Esophagus muscularis mucosa (tissue), 3 donors: ENCODE measurements at regions not wholly inside any gene's neighbourhood (a gene's known extent, or its start where the extent isn't known, plus 50 kb on each side); places are given as distances from the start of the nearest gene placed in this dataset.

Source experiments
- POLR2A ChIP-seq: fragments of 450-650 bp; IDR thresholded peaks from one replicate; pipeline ENCODE4 v1.6.1; 2017; ENCODE audit warnings: antibody characterized with exemption, moderate library complexity, mild to moderate bottlenecking, low read depth
- POLR2AphosphoS5 ChIP-seq, 2 donors: sonication (generic); formaldehyde crosslinking; IDR thresholded peaks; one replicate each; pipeline ENCODE4 v1.6.1; 2017; ENCODE audit warnings: antibody characterized with exemption in 2 of 2
- TF ChIP-seq, protein P1 (sequence below), 3 experiments: fragments of 200-600 bp in 2 of 3; fragments of 450-650 bp in 1 of 3; sonication (generic) in 2 of 3; IDR thresholded peaks; one replicate each; pipeline ENCODE4 v1.5.1; 2017 to 2019; ENCODE audit warnings: antibody characterized with exemption in 3 of 3, mild to moderate bottlenecking in 2 of 3, moderate library complexity in 1 of 3

DNA sequence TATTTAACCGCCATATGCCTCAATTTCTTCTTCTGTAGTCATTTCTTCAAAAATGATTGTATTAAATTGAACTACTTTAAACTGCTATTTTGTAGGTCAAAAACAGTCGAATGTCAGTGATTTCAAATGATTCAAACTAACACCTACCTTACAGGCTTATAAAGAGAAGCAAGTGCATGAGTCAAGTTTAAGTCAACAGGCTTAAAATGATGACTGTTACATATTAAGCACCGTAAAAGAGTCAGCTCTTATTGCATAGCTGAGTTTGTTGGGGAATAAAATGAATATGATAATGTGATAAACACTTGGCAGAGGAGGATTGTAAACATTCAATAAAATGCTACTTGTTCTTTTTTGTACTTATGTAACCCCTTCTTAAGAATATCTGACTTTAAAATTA lies 90.1 kb upstream of the ANKRD1 start:
- no peak for TF ChIP-seq POLR2AphosphoS5 (IDR thresholded peaks at IDR 0.05)
- TF ChIP-seq, protein P1, sequence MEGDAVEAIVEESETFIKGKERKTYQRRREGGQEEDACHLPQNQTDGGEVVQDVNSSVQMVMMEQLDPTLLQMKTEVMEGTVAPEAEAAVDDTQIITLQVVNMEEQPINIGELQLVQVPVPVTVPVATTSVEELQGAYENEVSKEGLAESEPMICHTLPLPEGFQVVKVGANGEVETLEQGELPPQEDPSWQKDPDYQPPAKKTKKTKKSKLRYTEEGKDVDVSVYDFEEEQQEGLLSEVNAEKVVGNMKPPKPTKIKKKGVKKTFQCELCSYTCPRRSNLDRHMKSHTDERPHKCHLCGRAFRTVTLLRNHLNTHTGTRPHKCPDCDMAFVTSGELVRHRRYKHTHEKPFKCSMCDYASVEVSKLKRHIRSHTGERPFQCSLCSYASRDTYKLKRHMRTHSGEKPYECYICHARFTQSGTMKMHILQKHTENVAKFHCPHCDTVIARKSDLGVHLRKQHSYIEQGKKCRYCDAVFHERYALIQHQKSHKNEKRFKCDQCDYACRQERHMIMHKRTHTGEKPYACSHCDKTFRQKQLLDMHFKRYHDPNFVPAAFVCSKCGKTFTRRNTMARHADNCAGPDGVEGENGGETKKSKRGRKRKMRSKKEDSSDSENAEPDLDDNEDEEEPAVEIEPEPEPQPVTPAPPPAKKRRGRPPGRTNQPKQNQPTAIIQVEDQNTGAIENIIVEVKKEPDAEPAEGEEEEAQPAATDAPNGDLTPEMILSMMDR (IDR thresholded peaks at IDR 0.05): no peak
- no peak for TF ChIP-seq POLR2A
